GM21526 (cell line): ENCODE measurements at regions not wholly inside any gene's neighbourhood (a gene's known extent, or its start where the extent isn't known, plus 50 kb on each side); places are given as distances from the start of the nearest gene placed in this dataset.

ENCODE experiments used
- ATAC-seq: cut with Tn5 transposase; IDR thresholded peaks from one replicate; pipeline ENCODE4 v1.9.1; 2021; ENCODE audit warnings: moderate library complexity; ENCODE audit not compliant: unreplicated experiment, low FRiP score

DNA sequence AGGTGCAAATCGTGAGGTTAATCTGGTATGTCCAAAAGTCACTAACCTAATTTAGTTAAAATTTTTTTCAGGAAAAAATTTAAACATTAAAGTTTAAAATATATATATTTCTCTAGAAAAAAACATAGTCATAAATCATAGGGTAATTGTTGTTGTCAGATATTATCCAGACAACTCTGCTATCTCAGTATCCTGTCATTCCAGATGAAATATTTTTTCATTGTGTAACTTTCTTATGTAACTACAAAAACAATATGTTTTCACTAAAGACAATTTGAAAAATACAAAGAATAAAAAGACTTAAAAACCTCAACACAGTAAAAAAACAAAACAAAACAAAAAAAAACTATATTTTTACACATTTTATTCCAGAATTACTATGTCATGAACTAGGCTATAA, 57.6 kb downstream of the TENT5A start:
- no peak for ATAC-seq

DNA sequence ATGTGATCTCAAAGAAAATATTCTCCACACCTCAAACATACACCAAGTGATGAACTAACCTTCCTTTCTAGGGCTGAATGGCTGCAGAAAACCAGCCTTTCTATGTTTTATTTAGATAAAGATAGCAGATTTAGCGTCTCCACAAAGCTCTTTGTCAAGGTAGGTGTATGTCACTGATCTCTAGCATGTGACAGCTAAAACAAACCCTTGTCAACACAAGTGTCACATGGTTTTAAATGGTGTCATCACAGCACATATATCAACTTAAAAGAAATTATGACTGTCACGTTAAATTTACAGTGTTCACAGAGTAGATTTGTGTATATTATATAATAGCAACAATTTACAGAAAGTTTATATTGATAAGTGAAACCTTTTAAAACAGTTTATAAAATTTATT, 58.3 kb downstream of the TENT5A start:
- ATAC-seq = no peak

DNA sequence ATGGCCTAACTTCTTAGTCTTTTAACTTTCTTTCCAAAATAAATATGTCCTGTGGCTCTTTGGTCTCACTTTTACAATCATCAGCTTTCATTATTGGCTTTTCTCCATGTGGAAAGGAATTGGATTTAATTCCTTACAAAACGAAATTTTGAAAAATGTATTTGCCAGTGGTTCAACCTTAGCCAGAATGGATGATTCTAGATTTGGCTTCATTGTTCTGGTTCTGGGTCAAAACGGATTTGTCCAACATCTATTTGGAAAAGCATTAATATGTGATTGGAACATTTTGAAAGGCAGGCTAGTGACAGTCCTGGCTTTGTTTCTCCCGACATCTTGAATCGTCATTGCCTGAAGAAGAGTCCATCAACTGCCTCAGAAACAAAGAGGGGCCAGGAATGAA, 59.2 kb downstream of the TENT5A start:
- ATAC-seq = no peak

DNA sequence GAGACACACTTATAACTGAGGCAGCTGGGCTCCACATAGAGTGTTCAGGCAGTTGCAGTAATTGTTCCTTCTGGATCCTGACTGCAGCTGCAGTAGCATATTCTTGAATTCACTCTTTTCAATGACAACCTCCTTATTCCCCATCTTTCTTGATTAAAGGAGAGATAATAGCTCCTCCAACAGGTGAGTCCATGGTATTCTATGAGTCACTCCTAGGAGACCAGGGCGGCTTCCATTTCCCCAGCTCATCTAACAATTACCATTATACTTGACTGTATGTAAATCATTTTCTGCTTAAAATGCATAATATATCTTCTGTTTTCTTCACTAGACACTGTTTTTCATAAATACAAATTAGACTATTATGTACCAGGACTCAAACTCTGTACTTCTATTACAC, 62.4 kb downstream of the TENT5A start:
- no peak for ATAC-seq

DNA sequence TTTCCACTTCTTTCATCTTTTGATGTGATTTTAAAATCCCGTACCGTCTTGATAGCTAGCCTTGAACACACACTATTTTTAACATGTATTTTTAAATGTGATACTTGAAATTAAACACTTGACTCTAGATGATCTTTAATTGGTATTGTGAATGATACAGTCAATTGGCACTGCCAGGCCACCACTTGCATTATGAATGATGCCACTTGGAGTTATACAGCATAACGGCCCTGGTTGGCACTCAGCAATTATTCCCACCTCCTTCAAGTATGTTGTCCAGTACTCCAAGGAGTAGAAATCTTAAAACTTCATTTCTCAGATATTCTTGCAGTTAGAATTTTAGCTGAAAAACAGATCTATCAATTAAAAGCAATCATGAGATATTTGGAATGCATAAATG, 62.9 kb downstream of the TENT5A start:
- no peak for ATAC-seq

DNA sequence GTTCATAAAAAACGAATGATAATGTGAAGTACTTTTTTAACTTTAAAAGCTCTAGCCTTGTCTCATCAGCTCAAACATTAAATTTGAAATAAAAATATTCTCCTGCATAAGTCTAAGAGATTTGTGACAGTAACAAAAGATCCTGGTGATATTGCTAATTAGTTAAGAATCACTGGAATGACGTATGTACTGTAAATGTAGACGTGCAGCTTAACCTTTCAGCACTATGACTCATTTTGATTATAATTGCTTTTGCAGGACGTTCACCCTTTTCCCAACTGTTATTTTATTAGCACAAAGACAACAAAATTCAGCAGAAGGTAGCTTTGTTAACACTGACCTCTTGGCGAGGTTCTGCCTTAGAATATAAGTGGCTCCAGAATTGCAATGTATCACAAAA, 68.6 kb downstream of the TENT5A start:
- no peak for ATAC-seq

DNA sequence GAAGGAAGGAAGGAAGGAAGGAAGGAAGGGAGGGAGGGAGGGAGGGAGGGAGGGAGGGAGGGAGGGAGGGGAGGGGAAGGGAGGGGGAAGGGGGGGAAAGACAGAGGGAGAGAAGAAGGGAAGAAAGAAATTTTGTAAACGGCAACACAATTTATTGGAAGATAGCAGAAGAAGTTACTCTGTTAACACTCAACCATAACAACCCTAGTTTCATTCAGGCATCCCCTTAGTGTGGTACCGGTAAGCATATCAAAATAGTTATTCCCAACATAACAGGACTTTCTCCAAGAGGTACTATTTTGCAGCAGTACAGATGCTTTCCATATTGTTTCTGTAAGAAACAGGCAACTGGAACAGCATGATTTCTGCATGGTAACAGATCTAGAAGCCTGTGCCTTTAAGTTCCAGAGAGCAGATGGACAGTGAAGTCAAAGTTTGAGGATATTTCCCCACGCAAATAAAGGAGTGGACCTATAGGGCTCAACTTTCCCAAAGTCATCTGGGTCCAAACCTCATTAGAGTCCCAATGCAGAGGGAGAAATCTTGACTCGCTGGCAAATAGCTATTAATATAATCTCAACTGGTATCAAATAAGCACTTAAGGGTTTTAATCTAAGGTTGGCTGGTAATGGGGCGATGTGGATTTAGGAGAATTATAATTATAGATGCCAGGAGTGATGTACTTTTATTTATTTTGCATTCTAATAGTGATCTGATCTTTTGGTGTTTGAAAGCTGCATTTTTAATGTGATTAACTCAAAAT, 69.4 kb downstream of the TENT5A start:
- no peak for ATAC-seq

DNA sequence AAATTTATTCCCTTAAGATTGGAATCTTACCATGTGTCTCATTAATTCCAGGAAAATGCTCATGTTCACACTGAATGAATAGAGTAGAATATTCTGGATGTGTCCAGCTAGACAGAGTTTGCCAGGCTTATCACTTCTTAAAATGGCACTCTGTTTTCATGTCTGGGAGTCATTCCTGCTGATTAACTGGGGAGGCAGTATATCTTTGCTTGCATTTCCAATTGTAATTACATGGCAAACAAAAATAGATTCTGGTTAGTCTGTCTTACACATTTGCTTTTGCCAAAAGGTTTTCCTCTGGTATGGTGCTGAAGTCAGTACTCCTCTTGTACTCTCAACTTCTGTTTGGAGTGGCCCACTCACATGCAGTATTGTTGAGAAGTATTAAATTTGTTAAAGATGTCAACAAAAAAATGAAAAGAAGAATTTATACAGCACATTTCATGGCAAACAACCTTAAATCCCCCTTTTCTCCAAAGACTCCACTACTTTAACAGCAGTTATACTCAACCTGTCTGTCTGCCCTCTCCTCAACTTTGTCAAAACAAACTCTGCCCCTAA, 70.2 kb downstream of the TENT5A start:
- ATAC-seq = no peak

DNA sequence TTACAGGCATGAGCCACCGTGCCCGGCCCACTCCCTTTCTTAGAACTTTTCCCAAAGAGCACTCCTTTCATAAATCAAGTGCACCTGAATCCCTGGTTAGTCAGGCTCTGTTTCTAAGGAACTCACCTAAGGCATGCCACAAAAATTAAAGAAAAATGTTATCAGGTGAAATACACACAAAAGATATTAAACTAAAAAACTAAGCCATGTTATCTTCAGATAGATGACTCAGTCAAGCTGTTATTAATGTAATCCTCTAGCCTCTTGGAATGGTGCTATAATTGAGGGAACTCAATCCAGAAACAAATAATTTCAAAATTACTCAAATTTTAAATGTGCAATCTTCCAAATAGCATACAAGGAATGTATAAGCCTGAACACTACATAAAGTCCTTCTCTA, 83.0 kb downstream of the TENT5A start:
- ATAC-seq = no peak

DNA sequence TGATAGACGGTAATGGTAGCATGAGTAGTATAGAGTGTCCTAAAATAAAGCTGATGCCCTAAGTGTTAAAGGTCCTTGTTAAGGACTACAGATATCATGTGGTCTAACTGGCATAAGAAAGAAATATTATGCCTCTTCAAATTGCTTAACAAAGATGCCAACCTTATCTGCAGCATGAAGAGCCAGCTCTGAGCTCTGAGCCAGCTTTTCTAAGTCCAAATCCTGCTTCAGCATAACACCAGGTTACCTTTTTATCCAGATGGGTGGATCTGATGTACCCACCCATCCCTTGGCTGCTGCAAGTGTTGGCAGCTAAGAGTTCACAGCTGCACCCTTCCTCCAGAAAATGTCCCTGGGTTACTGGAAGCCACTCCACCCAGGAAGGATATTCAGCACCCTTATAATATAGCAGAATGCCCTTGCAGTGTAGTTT, 83.8 kb downstream of the TENT5A start:
- ATAC-seq = no peak

DNA sequence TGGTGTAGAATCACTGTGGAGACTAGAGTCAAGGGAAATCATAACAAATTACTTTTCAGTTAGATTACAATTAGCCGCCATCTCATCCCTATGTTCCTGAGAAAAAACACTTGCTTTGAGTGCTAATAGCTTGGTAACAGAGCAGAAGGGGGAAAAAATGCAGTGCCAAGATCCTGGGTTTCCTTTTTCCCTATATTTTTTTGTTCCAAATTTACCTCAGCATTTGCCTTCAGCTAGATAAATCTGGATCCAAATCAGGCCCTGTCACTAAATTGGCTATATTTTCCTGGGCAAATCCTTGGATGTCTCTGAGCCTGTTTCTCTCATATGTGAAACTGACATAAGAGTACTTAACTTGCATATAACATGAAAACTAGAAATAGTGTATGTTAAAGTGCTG, 86.0 kb downstream of the TENT5A start:
- ATAC-seq = no peak

DNA sequence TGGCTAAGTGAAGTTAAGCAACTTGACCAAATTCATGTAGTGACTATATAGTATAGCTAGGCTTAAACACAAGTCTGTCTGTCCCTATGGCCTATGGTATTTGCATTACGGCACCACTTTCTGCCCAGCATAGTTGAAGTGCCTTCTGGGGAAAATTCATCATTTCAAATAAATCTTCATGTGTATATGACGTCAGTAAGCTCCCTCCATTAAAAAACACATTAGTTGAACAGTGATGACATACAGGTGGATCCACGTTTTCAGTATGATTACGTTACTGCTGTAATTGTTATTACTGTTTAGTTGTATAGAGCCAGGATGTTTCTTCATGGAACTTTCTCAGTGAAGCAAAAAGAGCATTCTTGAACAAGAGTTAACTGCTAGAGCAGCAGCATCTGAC, 96.2 kb downstream of the TENT5A start:
- no peak for ATAC-seq

DNA sequence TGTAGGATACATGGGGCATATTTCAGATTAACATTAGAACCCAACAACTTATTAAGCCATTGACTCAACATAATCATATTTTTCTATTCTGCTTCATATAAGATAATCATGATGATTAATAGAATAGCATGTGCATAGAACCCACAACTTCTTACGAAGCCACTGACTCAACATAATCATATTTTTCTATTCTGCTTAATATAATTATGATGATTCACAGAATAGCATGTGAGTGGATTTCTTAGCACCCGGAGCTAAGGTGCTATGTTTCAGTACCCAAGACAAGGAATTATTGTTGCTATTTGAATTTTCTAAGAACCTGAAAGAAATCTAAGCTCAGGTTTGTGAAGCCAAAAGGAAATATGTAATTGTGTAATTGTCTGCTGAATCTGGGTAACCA, 96.8 kb downstream of the TENT5A start:
- ATAC-seq = no peak

DNA sequence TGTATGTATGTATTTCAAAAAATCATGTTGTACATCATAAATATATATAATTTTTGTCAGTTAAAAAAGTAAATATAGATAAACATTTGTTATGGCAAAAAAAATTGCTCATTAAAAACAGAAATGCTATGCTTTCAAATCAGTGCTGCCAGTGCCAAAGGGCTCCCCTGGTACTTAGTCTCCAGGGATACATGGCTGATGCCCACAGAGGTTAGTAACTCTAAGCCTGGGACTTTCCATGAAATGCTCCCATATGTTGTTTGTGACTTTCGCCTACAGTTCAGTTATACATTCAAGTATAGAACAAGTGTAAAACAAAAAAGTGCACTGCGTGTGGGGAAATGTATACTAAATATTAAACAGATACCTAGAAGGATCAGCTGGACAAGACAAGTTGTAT, 104.0 kb downstream of the TENT5A start:
- no peak for ATAC-seq

DNA sequence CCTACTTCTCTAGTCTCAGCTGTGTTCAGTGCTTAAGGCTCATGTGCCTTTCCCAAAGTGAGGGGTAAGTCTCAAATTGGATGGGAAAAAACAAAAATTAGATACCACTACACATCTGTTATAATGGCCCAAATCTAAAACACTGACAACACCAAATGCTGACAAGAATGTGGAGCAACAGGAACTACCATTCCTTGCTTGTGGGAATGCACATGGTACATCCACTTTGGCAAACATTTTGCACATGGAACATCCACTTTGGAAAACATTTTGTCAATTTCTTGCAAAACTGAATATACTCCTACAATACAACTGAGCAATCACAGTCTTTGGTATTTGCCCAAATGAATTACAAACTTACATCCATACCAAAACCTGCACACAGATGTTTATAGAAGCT, 109.3 kb downstream of the TENT5A start:
- no peak for ATAC-seq

DNA sequence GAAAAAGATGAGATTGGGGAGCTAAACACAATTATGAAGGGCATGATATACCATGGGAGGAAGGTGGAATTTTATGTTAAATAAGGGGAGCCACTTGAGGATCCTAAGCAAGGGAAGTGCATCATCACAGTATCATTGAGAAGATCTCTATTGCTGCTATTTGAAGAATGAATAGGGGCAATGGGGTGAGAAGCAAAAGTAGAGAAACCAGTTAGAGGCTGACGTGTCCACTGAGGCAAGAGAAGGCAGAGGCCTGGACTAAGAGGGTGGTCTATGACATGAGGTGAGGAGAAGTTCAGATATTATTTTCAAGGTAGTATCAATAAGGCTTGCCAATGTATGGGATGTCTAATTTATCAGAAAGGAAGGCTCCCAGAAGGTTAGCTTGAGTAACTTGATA, 111.6 kb downstream of the TENT5A start:
- no peak for ATAC-seq

DNA sequence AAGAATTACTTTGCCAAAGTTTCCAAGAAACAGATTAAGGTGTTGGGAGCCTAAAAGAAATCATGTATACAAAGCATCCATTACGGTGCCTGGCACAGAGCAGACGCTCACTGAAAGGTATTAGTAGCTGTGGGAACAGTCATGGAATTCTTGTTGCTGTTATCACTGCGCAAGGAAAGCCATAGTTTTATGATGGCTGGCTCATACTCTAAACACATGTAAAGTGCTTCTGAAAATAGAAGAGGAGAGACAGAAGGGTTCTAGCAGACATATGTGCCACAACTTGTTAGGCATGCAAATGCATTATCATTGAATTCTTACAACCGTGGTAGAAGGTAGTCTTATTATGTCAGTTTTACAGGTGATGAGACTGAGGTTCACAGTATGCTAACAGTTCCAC, 112.4 kb downstream of the TENT5A start:
- ATAC-seq = no peak

DNA sequence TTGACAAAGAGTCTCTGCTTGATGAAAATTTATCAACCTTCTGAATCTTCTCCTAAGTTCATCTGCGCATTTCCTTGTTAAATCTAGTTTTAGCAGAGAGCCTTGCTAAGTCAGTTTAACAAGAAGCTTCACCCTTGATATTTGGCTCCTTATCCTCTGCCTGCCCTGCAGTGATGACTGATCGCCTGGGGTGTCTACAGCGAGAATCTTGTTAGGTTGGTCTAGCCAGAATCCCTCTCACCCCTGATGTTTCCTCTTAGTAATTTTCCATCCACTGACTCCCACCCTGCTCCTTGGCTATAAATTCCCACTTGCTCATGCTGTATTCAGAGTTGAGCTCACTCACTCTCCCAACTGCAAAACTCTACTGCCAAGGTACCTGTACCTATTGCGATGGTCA, 114.1 kb downstream of the TENT5A start:
- ATAC-seq = no peak

DNA sequence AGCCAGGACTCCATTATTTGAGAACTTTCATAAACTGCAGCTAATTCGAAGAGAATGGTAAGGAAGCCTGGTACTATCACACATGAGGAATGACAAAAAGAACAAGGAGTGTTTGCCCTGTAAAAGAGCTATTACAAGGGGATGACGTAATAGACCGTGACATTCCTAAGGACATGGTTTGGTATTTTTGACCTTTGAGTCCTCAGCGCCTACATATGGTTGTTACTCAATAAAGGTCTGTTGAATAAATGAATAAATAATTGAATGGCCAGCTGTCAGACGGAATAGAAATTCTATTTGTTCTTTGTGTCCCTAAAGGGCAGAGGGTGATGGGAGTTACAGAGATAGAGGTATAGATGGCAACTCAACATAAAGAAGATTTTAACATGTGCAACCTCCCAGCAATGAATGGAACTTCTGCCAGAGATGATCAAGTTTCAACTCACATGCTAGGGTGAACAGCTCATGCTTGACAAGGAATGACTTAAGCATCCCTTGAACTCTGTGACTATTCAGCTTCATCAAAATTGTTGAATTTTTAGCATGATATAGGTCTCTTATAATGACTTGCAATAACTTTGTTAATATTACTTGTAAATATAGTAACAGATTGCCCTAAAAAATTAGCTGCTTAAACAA, 115.4 kb downstream of the TENT5A start:
- ATAC-seq = no peak

DNA sequence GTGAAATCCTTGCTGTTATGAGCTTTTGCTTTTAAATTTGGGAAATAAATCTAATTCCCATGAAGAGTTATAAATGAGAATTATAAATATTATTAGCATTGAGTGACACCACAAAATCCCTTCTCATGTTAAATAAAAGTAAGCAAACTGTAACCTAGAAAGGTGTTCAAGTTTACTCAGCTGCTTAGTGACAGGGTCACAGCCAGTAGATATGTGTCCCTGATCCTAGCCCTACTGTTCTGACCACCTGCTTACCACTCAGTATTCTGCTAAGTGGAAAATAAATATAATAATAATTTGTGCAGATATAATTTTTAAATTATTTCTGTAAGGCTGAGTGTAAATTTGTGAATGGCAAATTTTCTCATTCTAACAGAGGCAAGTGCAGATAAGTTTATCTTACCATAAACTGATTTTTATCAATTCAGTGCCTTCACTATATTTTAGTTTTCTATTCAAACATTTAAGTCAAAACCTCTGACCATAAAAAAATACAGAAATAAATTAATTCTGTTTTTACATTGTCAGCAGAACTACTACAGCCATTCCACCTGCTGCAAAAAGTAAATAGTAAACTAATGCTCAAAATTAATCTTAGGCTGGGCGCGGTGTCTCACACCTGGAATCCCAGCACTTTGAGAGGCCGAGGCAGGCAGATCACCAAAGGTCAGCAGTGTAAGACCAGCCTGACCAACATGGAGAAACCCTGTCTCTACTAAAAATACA, 118.2 kb downstream of the TENT5A start:
- no peak for ATAC-seq

DNA sequence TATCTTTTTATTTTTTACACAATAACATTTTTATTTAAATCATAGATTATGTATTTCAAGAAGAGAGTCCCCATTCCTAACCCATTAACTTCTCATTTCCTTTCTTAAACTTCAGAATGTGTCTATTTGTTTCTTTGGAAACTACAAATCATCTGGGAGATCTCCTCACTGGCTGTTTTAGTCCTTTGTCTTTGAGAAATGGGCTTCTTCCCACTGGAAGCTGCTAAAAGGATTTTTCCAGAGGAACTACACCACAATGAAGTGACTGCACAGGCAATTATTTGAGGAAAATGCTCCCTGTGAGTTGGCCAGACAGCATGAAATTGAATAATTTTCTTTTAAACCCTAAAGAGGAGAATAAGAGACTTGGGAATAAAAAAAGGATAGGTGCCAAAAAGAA, 119.1 kb downstream of the TENT5A start:
- no peak for ATAC-seq

DNA sequence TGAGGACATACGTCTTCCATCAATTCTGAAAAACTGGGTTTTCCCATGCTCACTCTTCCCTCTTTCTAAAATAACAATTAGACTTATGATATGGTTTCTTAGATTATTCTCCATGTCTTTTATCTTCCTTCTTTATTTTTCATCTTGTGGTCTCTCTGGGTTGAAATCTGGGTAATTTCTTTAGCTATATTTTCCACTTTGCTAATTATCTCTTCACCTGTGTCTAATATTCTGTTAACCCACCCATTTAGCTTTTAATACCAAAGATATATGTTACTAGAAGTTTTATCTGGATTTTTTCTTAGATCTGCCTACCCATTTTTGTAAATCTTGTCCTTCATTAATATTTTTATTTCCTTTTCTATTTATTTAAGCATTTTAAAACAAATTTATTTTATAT, 121.8 kb downstream of the TENT5A start:
- no peak for ATAC-seq
